HG03432 (cell line): ENCODE measurements at regions not wholly inside any gene's neighbourhood (a gene's known extent, or its start where the extent isn't known, plus 50 kb on each side); places are given as distances from the start of the nearest gene placed in this dataset.

Source experiments
- ATAC-seq: cut with Tn5 transposase; IDR thresholded peaks from one replicate; pipeline ENCODE4 v1.9.1; 2021; ENCODE audit warnings: mild to moderate bottlenecking, moderate library complexity; ENCODE audit not compliant: unreplicated experiment

DNA sequence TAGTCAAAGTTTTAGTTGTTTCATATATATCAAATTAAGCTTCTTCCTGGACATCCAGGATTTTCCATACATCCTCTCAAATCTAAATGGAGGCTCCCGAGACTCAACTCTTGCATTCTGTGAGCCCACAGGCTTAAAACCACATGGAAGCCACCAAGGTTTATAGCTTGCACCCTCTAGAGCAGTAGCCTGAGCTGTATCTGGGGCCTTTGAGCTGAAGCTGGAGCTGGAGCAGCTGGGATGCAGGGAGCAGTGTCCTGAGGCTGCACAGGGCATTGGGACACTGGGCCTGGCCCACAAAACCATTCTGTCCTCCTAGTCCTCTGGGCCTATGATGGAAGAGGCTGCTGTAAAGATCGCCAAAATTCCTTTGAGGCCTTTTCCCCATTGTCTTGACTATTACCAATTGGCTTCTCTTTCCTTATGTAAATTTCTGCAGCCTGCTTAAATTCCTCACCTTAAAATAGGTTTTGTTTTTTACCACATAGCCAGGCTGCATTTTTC, 151.0 kb downstream of the COX7C start:
- ATAC-seq: no peak

DNA sequence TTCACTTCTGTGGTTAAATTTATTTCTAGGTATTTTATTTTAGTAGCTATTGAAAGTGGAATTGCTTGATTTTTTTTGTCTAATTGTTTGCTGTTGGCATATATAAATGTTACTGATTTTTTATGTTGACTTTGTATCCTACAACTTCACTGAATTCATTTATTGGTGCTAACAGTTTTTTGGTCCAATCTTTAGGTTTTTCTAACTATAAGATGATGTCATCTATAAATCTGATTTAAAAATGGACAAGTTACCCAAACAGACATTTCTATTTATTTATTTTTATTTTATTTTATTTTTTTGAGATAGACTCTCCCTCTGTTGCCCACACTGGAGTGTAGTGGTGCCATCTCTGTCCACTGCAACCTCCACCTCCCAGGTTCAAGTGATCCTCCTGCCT, 162.3 kb downstream of the COX7C start:
- no peak for ATAC-seq

DNA sequence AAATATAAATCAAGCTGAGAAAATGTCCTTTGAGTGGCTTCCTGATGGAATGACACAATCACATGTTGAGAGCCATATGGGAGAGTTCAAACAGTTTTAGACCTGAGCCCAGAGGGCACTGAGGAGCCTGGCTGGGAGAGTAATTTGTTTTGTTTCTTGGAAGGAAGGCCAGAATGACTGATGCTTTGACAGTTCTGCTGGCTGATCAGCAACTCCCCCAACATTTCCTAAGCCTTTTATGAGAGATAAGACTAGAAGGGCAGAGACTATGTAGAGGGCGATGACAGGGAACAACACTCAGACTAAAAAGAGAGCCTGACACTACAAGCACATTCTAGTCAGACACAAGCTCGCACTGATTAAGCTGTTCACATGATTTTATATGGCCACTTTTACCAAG, 169.2 kb downstream of the COX7C start:
- no peak for ATAC-seq

DNA sequence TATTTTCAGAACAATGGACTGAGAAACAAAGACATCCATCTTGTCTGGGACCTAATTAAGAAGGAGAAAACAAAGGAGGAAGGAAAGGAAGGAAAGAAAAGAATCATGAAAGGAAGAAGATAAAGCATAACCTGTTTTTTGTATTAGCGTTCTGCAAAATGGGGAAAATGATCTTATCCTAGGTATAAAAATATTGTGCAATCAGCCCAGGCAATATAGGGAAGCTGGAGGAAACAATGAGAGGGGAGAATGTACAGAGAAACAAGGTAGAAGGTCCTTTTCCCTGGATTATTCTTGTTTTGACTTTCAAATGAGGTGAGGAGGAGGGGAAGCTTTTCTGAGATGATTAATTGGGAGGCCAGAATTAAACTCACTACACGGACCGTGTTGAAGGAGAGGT, 177.9 kb downstream of the COX7C start:
- ATAC-seq: no peak

DNA sequence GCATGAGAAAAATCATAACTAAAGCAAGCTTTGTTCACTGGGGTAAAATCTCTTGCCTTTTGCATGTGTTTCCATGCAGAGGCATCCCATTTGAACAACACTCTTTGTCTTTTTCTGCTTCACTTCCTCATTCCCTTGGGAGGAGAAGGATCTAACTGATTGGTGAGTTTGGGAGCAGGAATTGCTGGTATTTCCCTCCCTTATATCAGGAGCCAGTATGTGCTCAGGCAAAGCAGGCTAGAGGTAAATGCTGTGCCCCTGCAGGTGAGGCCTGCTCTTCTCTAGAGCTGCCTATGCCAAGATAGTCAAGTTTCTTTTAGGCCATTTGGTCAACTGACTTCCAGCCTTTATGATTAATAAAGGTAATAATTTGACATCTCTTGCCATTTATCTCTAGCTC, 179.9 kb downstream of the COX7C start:
- no peak for ATAC-seq

DNA sequence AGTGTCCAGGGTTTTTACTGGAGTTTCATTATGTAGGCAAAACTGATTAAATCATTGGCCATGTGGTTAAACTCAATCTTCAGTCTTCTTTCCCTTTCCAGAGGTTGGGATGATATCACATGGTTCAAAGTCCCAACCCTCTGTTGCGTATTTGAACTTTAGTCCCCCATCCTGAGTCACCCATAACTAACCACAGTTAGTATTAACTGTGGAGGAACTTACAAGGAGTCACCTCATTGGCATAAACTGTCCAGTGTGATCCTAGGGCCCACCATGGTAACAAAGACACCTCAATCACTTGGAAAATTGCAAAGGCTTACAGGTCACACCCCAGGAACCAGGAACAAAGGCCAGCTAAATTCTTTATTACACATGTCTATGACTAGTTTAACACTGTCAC, 188.5 kb downstream of the COX7C start:
- ATAC-seq: no peak

DNA sequence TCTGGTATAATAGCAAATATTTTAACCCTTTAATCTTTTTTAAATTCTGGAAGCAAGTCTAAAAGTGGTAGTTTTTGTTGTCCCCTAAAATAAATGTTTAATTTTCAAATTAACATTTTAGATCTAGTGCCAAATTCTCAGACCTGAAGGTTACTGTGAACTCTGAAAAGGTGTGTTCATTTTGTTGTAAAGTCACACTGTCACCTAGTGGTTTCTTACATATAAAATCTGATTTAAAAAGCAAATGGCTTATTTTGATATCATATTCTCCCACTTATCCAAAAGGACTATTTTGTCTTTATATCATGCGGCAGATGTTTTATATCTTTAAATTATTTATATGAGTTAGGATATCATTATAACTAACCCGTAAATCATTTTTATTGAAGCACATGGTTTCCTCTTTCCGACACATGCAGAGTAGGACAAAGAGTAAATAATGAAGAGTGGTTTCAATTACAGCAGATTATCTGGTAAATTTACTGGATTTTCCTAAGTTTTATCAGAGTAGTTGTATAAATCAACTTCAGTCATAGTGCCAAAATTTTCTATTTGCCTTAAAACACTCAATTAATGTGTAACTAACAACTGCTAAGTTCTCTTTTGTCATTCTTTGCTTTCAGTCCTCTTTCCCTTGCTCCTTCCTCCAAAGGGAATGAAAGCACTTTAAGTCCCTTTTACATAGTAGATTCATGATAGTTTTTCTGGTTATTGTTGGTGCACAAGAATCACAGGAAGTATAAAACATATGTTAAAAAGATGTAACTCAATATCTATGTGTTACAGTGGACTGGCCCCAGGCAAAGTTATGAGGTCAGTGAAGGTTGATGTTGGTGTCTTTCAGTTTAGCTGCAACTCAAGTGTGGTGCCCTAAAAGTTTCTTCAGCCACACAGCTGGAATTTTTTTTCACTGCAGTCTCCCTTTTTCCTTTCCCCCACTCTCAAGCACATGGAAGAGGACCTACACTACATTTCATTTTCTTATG, 189.6 kb downstream of the COX7C start:
- ATAC-seq: no peak

DNA sequence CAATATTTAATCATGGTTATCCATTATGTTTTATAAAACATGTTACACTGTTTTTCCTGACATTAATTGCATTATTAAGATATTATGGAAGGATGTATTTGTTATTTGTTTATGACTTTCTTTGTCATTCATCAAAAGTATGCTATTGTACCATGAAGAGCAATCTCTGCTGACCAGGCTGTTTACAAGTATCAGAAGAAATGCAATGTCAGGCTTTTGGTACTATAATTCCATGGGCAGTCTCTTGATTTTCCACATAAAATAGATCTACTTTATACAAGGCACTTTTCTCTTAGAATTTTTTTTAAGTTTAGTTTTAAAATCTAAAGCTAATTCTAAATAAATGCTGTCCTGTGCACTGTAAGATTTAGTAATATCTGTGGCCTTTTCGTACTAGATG, 196.6 kb downstream of the COX7C start:
- ATAC-seq: no peak

DNA sequence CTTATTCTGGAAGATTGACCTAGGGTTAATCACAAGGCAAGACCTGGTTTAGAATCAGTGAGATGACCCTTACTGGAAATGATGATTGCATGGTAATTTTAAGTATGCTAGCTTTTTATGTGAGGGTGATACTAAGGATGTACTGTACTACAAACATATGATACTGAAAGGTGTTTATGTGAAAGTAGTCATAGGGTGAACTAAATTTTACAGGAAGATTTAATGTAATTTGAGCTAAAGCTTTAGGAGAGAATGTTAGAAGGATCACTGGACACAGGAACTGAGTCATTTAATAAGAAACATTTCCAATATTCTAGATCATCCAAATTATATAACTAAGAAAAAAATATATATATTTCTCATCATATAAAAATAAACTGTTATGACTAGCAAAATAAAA, 197.2 kb downstream of the COX7C start:
- no peak for ATAC-seq

DNA sequence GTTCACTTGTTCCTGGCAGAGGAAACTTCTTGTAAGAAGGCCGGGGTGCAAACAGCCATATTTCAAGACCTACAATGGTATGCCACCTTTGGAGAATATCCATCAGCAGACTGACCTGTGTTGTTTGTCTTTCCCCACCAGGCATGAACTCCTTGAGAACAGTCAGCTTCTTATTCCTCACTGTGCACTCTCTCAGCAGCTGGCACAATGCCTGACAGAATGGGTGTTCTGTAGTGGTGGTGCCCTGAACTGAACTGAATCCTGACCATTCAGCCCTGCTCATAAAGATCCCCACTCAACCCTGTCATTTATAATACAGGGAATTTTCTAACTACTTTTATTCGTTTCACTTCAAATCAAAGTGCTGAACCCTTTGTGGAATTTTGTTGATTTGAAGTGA, 206.9 kb downstream of the COX7C start:
- no peak for ATAC-seq

DNA sequence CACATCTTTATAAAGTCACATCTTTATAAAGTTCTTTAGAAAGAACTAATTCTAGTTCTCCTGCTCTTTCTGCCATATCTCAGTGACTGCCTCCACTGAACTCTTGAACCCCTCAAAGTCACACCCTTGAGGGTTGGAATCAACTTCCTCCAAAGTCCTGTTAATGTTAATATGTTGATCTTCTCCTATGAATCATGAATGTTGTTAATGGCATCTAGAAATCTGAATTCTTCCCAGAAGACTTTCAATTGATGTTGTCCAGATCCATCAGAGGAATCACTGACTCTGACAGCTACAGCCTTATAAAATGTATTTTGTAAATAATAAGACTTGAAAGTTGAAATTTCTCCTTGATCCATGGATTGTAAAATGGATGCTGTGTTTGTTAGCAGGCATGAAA, 213.4 kb downstream of the COX7C start:
- ATAC-seq: no peak

DNA sequence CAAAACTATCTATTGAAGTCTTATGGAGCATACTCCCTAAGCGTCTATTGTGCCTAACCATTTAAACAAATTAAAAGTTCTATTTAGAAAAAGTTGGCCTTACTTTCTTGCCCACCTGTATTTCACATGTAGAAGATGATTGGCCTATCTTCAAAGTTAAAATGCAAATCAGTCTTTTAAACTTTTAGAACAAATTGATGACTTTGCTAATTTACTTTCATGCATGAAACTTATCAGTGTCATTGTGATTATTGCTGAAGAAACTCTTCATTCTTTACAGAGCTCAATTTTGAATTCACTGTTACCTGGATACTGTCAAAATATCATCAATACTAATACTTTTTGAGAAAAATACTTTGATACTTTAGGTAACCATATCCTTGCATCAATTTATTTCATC, 216.1 kb downstream of the COX7C start:
- ATAC-seq: no peak

DNA sequence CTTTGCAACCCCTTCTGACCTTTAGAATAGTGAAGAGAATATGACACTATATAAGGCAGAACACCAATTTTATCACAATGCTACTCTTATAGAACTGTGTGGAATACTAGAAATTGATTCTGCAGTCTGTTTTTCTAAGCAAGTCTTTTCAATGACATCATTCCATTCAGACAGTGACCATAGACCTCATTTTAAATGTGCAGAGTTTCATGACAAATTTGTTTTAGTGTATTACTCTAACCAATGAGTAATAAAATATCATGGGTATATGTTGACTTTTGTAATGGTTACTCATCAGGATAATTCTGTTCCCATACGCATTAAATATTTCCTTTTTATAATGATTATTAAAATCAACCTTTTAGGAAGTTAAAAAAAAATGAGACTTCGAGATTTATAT, 219.9 kb downstream of the COX7C start:
- ATAC-seq: no peak

DNA sequence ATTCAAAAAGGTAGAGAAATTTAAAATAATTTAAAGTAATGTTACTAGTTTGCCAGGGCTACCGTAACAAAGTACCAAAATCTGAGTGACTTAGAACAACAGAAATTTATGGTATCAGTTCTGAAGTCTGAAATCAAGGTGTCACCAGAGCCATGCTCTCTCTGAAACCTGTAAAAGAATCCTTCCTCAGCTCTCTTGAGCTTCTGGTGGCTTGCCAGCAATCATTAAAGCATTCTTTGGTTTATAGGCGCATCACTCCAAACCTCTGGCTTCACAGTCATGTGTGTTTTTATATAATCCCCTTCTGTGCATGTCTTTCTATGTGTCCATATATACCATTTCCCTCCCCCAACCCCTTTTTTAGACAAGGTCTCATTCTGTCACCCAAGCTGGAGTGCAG, 220.3 kb downstream of the COX7C start:
- ATAC-seq: no peak

DNA sequence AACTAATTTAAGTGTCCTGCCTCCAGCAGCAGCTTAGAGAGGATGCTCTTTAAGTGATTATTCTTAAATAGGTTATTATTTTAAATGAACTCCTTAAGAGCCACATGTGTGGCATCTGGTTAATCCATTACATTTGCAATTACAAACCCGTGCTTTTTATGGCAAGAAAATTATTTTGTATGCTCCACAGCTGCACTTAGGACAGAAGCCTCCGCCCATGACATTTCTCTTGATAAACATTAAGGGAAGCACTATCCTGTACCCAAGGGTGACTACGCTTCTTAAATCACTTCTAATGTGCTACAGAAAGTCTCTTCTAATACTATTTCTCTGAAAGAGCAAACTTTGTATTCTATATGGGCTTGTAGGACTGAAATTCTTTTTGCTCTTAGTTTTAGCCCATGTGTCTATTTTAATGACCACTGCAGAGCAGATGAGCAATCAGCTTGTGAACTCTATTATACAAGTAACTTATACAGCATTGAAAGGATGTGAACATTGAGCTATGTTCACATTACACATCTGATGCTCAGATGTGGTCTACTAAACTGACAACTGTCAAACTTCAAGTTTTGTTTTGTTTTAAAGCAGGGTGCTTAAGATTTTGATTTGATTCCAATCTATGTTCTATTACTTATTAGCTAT, 223.4 kb downstream of the COX7C start:
- no peak for ATAC-seq

DNA sequence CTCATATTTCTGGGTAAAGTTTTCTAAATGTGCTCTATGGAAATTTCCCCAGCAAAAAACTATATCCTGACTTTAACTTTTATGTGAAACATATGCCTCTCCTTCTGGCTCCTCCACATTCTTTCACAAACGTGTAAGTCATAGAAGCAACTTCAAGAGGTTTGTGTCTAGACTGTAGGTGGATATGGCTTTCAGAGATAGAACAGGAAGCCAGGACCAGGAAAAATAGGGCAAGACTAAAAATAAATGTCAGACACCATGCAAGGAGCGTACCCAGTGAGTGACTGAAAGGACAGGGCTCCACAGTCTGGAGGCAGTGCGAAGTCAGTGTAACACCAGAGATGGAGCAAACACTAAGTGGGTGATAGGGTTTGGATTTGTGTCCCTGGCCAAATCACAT, 240.7 kb downstream of the COX7C start:
- no peak for ATAC-seq

DNA sequence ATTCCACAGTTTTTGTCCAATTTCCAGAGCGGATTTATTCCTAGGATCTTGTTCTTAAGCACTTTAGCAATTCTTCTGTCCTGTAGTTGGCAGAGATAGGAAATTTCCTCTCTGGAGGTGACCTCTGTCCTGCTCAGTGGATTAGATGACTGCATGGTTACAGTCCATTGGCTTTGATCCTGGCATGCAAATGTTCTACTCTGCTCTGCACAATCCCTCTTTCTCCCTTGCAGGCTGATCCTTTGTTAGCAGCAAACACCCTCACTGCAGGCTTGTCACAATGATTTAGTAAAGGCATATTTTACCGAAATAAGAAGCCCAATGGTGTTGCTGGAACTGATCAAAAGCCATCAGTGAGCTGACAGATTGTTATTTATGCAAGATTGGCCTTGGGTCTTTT, 243.8 kb downstream of the COX7C start:
- no peak for ATAC-seq

DNA sequence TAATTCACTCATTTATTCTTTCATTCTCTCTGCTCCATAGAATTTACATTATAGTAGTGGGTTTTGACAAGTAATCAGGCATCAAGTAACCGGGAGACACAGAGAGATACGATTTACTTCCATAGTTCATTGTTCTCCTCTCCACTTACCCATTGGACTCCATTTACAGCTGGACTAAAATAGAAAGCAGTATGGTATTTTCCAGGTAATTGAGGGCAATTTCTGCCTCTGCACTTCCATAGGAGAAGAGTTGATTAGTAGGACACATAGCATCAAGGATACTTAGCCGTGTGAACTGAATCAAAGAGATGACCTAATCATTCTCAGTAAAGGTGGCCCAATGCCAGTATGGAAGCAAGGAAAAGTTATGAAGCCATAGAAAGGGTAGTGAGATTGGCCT, 244.4 kb downstream of the COX7C start:
- no peak for ATAC-seq

DNA sequence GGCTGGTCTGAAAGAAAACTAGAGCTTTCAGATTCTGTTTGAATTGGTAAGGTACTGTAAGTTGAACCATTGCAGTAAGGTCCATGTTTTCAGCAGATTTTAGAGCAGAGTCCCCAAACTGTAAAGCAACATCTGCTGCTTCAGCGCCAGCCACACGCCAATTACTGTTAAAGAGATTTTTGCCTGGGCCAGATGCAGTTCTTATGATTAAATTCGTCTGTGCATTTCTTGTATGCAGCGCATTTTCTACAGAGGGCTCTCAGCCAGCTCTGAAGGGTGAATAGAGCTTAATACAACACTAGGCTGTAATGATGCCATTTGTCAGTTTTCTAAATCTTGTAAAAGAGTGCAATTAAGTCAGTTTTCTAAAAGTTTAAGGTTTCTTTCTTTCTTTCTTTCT, 246.3 kb downstream of the COX7C start:
- no peak for ATAC-seq

DNA sequence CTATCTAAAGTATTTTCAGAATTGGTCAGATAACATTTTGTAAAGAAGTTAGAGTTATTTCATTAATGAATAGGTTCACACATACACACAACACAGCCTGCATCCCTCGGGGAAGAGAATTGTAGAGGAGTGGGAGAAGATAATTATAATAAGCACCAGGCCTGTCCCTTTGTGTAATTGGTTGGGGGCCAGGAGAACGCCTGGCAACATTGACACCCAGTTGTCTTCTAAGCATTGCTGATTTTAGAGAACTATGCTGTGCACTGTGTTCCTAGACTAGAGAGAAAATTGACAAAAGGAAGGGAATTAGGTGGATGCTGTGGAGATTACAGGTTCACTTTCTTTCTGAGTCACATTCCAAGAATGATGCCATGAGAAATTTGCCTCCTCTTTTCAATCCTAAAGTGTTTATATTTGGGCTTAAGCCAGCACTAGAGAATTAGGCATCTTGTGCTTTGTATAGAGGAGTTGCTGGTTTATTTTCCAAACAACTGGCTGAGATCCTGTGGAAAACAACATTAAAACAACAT, 247.6 kb downstream of the COX7C start:
- ATAC-seq: no peak

DNA sequence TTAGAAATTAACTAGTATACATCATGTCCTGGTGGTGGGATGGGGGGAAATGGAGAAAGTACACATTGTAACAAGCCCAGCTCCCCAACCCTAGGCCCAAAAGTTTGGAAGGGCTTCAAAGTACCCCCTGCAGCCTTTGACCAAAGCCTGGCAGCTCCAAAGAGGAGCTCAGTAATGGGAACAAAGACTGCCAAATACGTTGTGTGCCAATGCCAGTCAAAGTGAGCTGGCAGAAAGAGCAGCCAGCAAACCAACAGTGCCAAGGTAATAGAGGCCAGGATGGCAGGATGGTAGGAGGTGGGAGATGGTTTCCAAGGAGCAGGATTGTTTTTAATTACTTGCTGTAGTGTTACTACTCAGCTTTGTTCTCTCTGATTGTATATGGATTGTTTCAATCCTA, 248.3 kb downstream of the COX7C start:
- ATAC-seq: no peak

DNA sequence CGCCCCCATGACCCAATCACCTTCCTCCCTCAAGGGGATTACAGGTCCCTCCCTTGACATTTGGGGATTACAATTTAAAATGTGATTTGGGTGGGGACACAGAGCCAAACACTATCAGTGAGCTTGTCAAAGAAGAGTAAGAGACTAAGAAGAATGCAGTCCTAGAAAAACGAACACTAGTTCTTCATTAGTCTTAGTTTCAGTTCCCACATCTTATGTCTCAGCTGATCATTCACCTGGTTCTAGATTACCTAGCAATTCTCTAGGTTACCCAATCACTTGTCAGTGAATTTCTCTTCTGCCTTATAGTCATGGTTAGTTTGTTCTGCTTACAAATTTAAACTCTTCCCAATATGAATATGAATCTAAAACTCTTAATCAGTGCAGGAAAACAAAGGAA, 251.5 kb downstream of the COX7C start:
- no peak for ATAC-seq
